ENCODE measurements at regions not wholly inside any gene's neighbourhood (a gene's known extent, or its start where the extent isn't known, plus 50 kb on each side); places are given as distances from the start of the nearest gene placed in this dataset.

- TF ChIP-seq GATA2 (IDR thresholded peaks at IDR 0.05; ENCODE audit: low read depth, low read length), result no peak
- TF ChIP-seq GATA3 (IDR thresholded peaks at IDR 0.05; ENCODE audit: low read depth, low read length), result no peak
Observed at GRCh38 chr3:6509576-6509975, 351.3 kb upstream of the GRM7 start.
